ENCODE measurements at regions not wholly inside any gene's neighbourhood (a gene's known extent, or its start where the extent isn't known, plus 50 kb on each side); places are given as distances from the start of the nearest gene placed in this dataset.

GRCh38 chr3:61507946-61508345, 53.4 kb upstream of the PTPRG start:
- no peak for TF ChIP-seq CTCF (conservative IDR thresholded peaks at IDR 0.05 in 1 of 2, IDR thresholded peaks at IDR 0.05 in 1 of 2; ENCODE audit: low read depth in 1 of 2, low read length in 2 of 2)
- no peak for TF ChIP-seq EZH2 (IDR thresholded peaks at IDR 0.05; ENCODE audit: low read length, missing control alignments)

Measured in fibroblast of lung (primary cell).